ENCODE measurements at regions not wholly inside any gene's neighbourhood (a gene's known extent, or its start where the extent isn't known, plus 50 kb on each side); places are given as distances from the start of the nearest gene placed in this dataset.
A peak's percentile ranks its signal among the peaks of the same experiment; 100 is the strongest.

DNA sequence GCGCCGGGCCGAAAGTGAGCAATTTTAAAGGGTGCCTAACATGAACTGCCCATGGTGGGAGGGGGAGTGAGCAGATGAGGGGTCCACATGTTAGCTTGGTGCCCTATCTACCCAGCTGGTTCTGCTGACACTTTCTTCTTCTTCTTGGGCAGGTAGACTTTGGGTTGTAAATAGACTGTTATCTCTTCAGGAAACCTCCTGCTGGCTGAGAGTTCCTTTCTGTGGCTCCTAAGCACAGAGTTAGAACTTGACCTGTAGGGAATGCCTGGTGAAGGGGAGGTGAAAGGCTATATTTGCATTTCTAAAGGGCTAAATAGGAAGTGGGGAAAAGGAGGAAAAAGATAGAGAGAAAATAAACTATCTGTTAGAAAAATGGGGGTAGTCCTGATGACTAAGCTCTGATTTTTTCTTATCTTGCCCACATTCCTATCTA is 521.4 kb upstream of the TGFBR2 start (continued):
- TF ChIP-seq EGR1 (IDR thresholded peaks at IDR 0.05; ENCODE audit: borderline replicate concordance, low read depth, low read length) (peak; percentile 59), TAF7 (optimal IDR thresholded peaks at IDR 0.05; ENCODE audit: borderline replicate concordance, low read depth, low read length) (no peak), JUND (IDR thresholded peaks at IDR 0.05; ENCODE audit: low read length) (no peak), GABPA (IDR thresholded peaks at IDR 0.05; ENCODE audit: borderline replicate concordance, insufficient read depth, low read length) (no peak), POU5F1 (IDR thresholded peaks at IDR 0.05; ENCODE audit: low read depth, low read length) (no peak)
- TF ChIP-seq, protein P1, sequence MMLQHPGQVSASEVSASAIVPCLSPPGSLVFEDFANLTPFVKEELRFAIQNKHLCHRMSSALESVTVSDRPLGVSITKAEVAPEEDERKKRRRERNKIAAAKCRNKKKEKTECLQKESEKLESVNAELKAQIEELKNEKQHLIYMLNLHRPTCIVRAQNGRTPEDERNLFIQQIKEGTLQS (IDR thresholded peaks at IDR 0.05; ENCODE audit: insufficient read depth, low read depth, low read length), result no peak
